ENCODE measurements at regions not wholly inside any gene's neighbourhood (a gene's known extent, or its start where the extent isn't known, plus 50 kb on each side); places are given as distances from the start of the nearest gene placed in this dataset.

GRCh38 chr3:107946700-107947099 is 144.1 kb downstream of the CD47 start:
- no peak for TF ChIP-seq POLR2A (IDR thresholded peaks at IDR 0.05; ENCODE audit: low read depth, low read length)
- TF ChIP-seq EZH2 (IDR thresholded peaks at IDR 0.05; ENCODE audit: borderline replicate concordance, low read depth, low read length, severe bottlenecking) = no peak
- TF ChIP-seq CTCF (IDR thresholded peaks at IDR 0.05; ENCODE audit: extremely low read depth in 1 of 2, insufficient read depth in 1 of 2, low read depth in 1 of 2, low read length in 2 of 2) = no peak
- TF ChIP-seq POLR2AphosphoS5 (IDR thresholded peaks at IDR 0.05; ENCODE audit: insufficient read depth, low read depth, low read length) = no peak
- no peak for TF ChIP-seq FOS (IDR thresholded peaks at IDR 0.05; ENCODE audit: borderline replicate concordance, insufficient read depth, low read length)
- TF ChIP-seq GATA2 (IDR thresholded peaks at IDR 0.05; ENCODE audit: insufficient read depth, insufficient read length, low read depth, low read length) = no peak
